ENCODE measurements at regions not wholly inside any gene's neighbourhood (a gene's known extent, or its start where the extent isn't known, plus 50 kb on each side); places are given as distances from the start of the nearest gene placed in this dataset.

- TF ChIP-seq ZBTB40 (IDR thresholded peaks at IDR 0.05) (no peak), ZBTB40 (CRISPR knock-in tag; IDR thresholded peaks at IDR 0.05) (peak; percentile 13; the same call in 1 of the 2 replicates), ZNF841 (CRISPR knock-in tag; IDR thresholded peaks at IDR 0.05; ENCODE audit: borderline replicate concordance) (no peak), ZNF317 (CRISPR knock-in tag; IDR thresholded peaks at IDR 0.05) (no peak; the same call in 1 of the 2 replicates), ZBTB2 (CRISPR knock-in tag; IDR thresholded peaks at IDR 0.05; ENCODE audit: low read depth) (no peak), SALL1 (CRISPR knock-in tag; IDR thresholded peaks at IDR 0.05) (peak; percentile 90), REPIN1 (CRISPR knock-in tag; IDR thresholded peaks at IDR 0.05; ENCODE audit: borderline replicate concordance, low read depth) (peak; percentile 60; the same call in 1 of the 2 replicates), HIVEP1 (CRISPR knock-in tag; IDR thresholded peaks at IDR 0.05) (peak; percentile 89), SP4 (CRISPR knock-in tag; IDR thresholded peaks at IDR 0.05) (peak; percentile 89), GMEB1 (CRISPR knock-in tag; IDR thresholded peaks at IDR 0.05; ENCODE audit: borderline replicate concordance) (peak; percentile 69; the same call in 1 of the 2 replicates), ZNF883 (CRISPR knock-in tag; IDR thresholded peaks at IDR 0.05; ENCODE audit: not compliant biosample characterization) (peak; percentile 91), SMAD9 (CRISPR knock-in tag; IDR thresholded peaks at IDR 0.05) (0 out of 2 replicates have a peak, but pooled peaks have one; percentile 23), ZNF224 (CRISPR knock-in tag; IDR thresholded peaks at IDR 0.05) (0 out of 2 replicates have a peak, but pooled peaks have one; percentile 73), ZNF260 (CRISPR knock-in tag; IDR thresholded peaks at IDR 0.05; ENCODE audit: borderline replicate concordance, low read depth) (no peak)
Observed at GRCh38 chr14:34331728-34332623, 130.1 kb downstream of the SPTSSA start (continued).

Data from HepG2 (cell line).